ENCODE measurements at regions not wholly inside any gene's neighbourhood (a gene's known extent, or its start where the extent isn't known, plus 50 kb on each side); places are given as distances from the start of the nearest gene placed in this dataset.

GRCh38 chr6:22153384-22154158 is 143.3 kb downstream of the PRL start:
- Histone ChIP-seq H3K4me1 (ENCODE audit: insufficient read depth, low read length, poor library complexity, severe bottlenecking) (no peaks in the 10 kb centered on the region), H3K9me2 (ENCODE audit: insufficient read depth, low read length) (no peaks in the 10 kb centered on the region), H3K9me3 (ENCODE audit: low read length) (no peaks in the 10 kb centered on the region), H3K4me3 (ENCODE audit: low read depth, low read length, poor library complexity, severe bottlenecking) (no peak overlapping the region), H3K4me2 (ENCODE audit: low read length) (no peak overlapping the region), H3K36me3 (ENCODE audit: insufficient read depth, low read length) (no peaks in the 10 kb centered on the region), H4K20me1 (ENCODE audit: insufficient read depth, low read length) (no peaks in the 10 kb centered on the region), H3K27ac (ENCODE audit: low read depth, low read length, poor library complexity, severe bottlenecking) (no peak overlapping the region), H3K79me2 (ENCODE audit: insufficient read depth, low read depth, low read length) (no peaks in the 10 kb centered on the region), H2AFZ (ENCODE audit: low read length) (no peak overlapping the region)
- ChIA-PET CTCF (ENCODE audit: unreplicated experiment) (no interaction called here), POLR2A (no interaction called here)
- intact Hi-C loops (cut with micrococcal nuclease; ENCODE audit: unreplicated experiment): no loop called here
- no TSS peak for BruUV-seq (replicated peaks)
- DNase-seq (ENCODE audit: low spot score): no peak
- TF ChIP-seq EZH2phosphoT487 (IDR thresholded peaks at IDR 0.05; ENCODE audit: borderline replicate concordance, low read depth, low read length) (no peak), CTCF (conservative IDR thresholded peaks at IDR 0.05; ENCODE audit: low read length) (no peak)

GRCh38 chr6:22155551-22155950 is 141.3 kb downstream of the PRL start:
- H3K79me2 ChIP-seq (ENCODE audit: insufficient read depth, low read depth, low read length): no peaks in the 10 kb centered on the region
- no peak overlapping the region for H3K27ac ChIP-seq (ENCODE audit: low read depth, low read length, poor library complexity, severe bottlenecking)
- ChIA-PET CTCF (ENCODE audit: unreplicated experiment) (no interaction called here), POLR2A (interaction anchor here (0.6 kb wide), 1 partner anchor 322 kb away, joined by 3 read pairs; no protein-coding TSS in a partner anchor)
- no peak overlapping the region for H3K4me3 ChIP-seq (ENCODE audit: low read depth, low read length, poor library complexity, severe bottlenecking)
- H3K4me1 ChIP-seq (ENCODE audit: insufficient read depth, low read length, poor library complexity, severe bottlenecking): no peaks in the 10 kb centered on the region
- no peak overlapping the region for H3K4me2 ChIP-seq (ENCODE audit: low read length)
- intact Hi-C loops (cut with micrococcal nuclease; ENCODE audit: unreplicated experiment): no loop called here
- TF ChIP-seq EZH2phosphoT487 (IDR thresholded peaks at IDR 0.05; ENCODE audit: borderline replicate concordance, low read depth, low read length): no peak
- H3K9me2 ChIP-seq (ENCODE audit: insufficient read depth, low read length): no peaks in the 10 kb centered on the region
- H4K20me1 ChIP-seq (ENCODE audit: insufficient read depth, low read length): no peaks in the 10 kb centered on the region
- no TSS peak for BruUV-seq (replicated peaks)
- DNase-seq (ENCODE audit: low spot score): no peak
- no peak overlapping the region for H2AFZ ChIP-seq (ENCODE audit: low read length)
- H3K9me3 ChIP-seq (ENCODE audit: low read length): no peaks in the 10 kb centered on the region
- H3K36me3 ChIP-seq (ENCODE audit: insufficient read depth, low read length): no peaks in the 10 kb centered on the region

DNA sequence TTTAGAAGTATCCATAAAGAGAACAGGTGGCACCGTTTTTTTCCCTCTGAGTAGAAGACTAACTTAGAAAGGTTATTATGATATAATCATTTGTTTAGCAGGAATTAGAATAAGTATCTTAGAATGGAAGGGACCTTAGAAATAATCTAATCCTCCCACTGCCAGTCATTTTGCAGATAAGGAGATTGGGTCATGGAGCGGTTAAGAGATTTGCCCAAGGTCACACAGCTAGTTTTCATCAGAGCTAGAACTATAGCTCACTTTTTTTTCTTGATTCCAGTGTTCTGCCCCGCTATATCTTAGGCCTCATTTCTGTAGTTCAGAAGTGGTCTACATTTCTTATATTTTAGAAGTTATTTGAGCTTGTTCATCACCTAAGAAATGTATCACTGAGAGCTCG is 139.6 kb downstream of the PRL start:
- CTCF ChIA-PET (ENCODE audit: unreplicated experiment): no interaction called here
- no peaks in the 10 kb centered on the region for H3K4me1 ChIP-seq (ENCODE audit: insufficient read depth, low read length, poor library complexity, severe bottlenecking)
- H3K9me3 ChIP-seq (ENCODE audit: low read length): no peaks in the 10 kb centered on the region
- H3K4me2 ChIP-seq (ENCODE audit: low read length): no peak overlapping the region
- no TSS peak for BruUV-seq (replicated peaks)
- H2AFZ ChIP-seq (ENCODE audit: low read length): no peak overlapping the region
- intact Hi-C loops (cut with micrococcal nuclease; ENCODE audit: unreplicated experiment): no loop called here
- DNase-seq (ENCODE audit: low spot score): no peak
- H3K79me2 ChIP-seq (ENCODE audit: insufficient read depth, low read depth, low read length): no peaks in the 10 kb centered on the region
- H3K27ac ChIP-seq (ENCODE audit: low read depth, low read length, poor library complexity, severe bottlenecking): no peak overlapping the region
- H4K20me1 ChIP-seq (ENCODE audit: insufficient read depth, low read length): no peaks in the 10 kb centered on the region
- no peaks in the 10 kb centered on the region for H3K36me3 ChIP-seq (ENCODE audit: insufficient read depth, low read length)
- POLR2A ChIA-PET: interaction anchor here (0.7 to 2.0 kb wide), 2 partner anchors 10 to 1491 kb away, joined by 3 to 5 read pairs; no protein-coding TSS in a partner anchor
- no peaks in the 10 kb centered on the region for H3K9me2 ChIP-seq (ENCODE audit: insufficient read depth, low read length)
- TF ChIP-seq CTCF (conservative IDR thresholded peaks at IDR 0.05; ENCODE audit: low read length) (no peak), EZH2phosphoT487 (IDR thresholded peaks at IDR 0.05; ENCODE audit: borderline replicate concordance, low read depth, low read length) (no peak)
- no peak overlapping the region for H3K4me3 ChIP-seq (ENCODE audit: low read depth, low read length, poor library complexity, severe bottlenecking)
